Uterus (tissue), 2 donors: ENCODE measurements at regions not wholly inside any gene's neighbourhood (a gene's known extent, or its start where the extent isn't known, plus 50 kb on each side); places are given as distances from the start of the nearest gene placed in this dataset.

Source experiments
- POLR2A ChIP-seq, 2 donors: fragments of 450-650 bp; IDR thresholded peaks; one replicate each; pipeline ENCODE4 v1.6.1; 2016; ENCODE audit warnings: antibody characterized with exemption in 2 of 2, mild to moderate bottlenecking in 1 of 2, moderate library complexity in 1 of 2
- TF ChIP-seq, protein P1 (sequence below), 4 experiments: fragments of 200-600 bp in 2 of 4; fragments of 450-650 bp in 2 of 4; sonication (generic) in 2 of 4; IDR thresholded peaks; one replicate each; pipeline ENCODE4 v1.5.1; 2016 to 2019; ENCODE audit warnings: antibody characterized with exemption in 4 of 4, mild to moderate bottlenecking in 2 of 4, moderate library complexity in 1 of 4

DNA sequence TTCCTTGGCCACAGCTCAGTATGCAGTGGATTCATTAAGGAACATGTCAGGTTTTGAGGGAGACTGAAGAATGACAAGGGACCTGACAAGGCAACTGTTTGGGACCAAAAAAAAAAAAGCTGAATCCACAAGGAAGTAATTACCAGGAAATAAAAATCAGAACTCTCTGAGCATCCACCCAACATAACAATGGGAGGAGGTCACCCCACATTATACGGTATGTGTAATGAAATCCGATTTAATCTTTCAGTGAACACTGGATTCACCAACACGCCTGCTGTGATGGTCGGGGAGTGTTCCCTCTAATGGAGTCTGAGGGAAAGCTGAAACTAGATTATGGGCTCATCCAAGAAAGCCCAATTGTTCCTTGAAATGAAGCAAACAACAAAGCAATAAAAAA is 329.3 kb downstream of the ETAA1 start:
- no peak for TF ChIP-seq POLR2A (IDR thresholded peaks at IDR 0.05)
- TF ChIP-seq, protein P1, sequence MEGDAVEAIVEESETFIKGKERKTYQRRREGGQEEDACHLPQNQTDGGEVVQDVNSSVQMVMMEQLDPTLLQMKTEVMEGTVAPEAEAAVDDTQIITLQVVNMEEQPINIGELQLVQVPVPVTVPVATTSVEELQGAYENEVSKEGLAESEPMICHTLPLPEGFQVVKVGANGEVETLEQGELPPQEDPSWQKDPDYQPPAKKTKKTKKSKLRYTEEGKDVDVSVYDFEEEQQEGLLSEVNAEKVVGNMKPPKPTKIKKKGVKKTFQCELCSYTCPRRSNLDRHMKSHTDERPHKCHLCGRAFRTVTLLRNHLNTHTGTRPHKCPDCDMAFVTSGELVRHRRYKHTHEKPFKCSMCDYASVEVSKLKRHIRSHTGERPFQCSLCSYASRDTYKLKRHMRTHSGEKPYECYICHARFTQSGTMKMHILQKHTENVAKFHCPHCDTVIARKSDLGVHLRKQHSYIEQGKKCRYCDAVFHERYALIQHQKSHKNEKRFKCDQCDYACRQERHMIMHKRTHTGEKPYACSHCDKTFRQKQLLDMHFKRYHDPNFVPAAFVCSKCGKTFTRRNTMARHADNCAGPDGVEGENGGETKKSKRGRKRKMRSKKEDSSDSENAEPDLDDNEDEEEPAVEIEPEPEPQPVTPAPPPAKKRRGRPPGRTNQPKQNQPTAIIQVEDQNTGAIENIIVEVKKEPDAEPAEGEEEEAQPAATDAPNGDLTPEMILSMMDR (IDR thresholded peaks at IDR 0.05), result no peak
